Urothelium cell line (cell line): ENCODE measurements at regions not wholly inside any gene's neighbourhood (a gene's known extent, or its start where the extent isn't known, plus 50 kb on each side); places are given as distances from the start of the nearest gene placed in this dataset.

Experiments used
- DNase-seq: peaks from one replicate; pipeline ENCODE4 v3.0.0; 2011; ENCODE audit warnings: low spot score, mixed read lengths
- FAIRE-seq: peaks from 2 replicates; lab custom pipeline; 2011; peaks lifted over from hg19 to GRCh38; lab: Jason Lieb, UNC

DNA sequence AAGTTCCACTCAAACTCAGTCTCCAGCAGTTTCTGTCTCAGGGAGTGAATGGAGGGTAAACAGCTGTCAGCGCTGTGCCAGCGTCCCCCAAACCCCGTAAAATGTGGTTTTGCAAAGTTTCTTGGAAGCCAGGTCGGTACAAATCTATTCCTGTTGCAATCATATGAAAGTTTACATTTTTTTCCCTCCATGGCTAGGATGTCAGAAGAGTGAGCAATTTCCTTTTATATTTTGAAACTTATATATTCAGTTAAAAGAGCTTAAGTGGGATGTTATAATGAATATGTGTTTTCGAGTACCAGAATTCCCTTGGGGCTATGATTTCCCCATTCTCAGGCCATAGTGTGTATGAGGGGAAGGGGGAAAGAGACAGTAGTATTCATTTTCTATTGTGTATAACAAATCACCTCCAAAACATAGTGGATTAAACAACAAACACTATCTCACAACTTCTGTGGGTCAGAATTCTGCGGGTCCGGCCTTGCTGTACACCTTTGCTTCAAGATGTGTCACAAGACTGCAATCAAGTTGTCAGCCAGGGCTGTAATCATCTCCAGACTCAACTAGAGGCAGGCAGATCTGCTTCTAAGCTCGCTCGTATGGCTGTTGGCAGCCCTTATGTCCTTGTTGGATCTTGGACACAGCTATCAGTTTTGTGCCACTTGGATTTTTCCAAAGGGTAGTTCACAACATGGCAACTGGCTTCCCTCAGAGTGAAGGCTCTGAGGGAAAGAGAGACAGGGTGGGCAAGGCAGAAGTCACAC, 107.4 kb downstream of the SNX18 start:
- no peak for DNase-seq
- no peak for FAIRE-seq

DNA sequence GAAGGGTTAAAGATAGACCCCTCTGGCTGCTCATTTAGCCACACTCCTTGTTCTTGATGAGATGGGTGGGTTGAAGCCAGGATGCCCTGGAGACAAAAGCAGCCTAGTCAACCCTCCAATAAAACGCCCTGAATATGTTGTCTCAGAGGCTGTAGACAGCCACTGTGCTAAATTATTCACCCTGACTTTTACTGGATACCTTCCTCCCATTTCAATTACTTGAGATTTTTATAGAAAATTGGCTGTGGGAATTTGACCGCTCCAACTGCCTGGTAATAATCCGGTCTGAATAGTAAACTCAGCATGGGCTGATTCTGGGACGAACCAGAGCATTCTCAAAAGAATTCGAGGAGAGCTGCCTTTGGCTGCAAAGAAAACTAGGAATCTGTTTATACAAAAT, 104.2 kb downstream of the SNX18 start:
- DNase-seq (no peak), FAIRE-seq (no peak)

DNA sequence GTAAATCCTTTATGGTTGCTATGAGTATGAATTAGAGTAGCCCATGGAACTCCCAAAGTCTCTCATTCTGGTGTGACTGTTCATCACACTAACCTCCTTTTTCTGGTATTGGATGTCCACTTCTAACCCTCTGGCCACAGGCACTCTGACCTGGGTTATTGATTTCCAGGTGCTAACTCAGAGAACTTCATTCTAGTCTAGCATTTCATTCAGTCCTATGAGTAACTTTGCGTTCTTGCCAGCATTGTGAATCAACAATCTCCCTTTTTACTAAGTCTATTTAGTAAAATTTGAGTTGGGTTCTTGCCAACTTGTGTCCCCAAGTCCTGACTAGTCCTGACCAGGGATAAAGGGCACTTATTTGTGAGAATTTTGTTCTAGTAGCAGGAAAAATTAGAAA, 103.5 kb downstream of the SNX18 start:
- FAIRE-seq (no peak), DNase-seq (no peak)

DNA sequence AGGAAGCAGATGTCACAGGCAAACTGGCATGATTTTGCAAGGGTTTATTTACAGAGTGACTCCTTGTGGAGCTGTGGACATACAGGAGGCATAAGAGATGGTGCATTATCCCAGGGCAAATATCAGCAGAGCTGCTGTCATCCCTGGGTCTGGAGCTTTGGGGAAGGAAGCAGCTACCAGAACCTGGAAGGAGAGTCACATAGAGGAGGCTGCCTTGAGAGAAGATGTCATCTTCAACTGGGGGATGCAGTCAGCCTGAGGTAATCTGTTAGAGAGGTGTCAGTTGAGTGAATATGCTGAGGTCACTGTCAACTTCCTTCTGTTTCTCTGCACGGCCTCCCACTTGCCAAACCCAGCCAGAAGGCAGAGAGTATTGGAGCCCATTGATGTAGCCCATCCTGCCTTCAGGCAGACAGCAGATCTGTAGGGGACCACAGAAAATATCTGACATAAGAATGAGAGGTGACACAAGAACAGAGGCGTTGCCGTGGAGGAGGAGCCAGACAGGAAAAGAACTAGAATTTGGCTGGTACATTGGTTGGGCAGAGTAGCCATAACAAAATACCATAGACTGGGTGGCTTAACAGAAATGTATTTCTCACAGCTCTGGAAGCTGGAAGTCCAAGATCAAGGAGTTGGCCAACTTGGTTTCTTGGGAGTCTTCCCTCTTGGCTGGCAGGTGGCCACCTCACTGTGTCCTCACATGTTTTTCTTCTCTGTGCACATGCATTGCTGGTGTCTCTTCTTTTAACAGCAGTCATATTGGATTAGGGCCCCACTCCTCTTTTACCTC, 102.8 kb downstream of the SNX18 start:
- FAIRE-seq (no peak), DNase-seq (no peak)

DNA sequence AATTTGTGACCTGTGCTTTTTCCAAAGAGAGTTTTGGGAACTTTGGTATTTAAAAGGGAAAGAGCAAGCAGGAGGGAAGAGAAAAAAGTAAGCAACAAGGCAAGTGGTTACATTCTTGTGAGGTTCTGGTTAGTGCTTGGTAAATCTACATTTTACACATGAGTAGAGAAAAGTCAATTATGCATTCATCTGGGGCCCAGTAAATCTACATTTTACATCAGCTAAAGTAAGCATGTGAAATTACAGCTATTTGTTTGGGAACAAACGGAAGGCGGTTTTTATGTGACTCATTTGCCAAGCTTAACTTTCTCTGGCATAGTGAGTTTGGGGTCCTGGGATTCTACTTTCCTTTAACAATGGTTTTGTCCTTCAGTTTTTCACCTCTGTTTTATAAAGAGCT, 102.2 kb downstream of the SNX18 start:
- DNase-seq (no peak), FAIRE-seq (no peak)

DNA sequence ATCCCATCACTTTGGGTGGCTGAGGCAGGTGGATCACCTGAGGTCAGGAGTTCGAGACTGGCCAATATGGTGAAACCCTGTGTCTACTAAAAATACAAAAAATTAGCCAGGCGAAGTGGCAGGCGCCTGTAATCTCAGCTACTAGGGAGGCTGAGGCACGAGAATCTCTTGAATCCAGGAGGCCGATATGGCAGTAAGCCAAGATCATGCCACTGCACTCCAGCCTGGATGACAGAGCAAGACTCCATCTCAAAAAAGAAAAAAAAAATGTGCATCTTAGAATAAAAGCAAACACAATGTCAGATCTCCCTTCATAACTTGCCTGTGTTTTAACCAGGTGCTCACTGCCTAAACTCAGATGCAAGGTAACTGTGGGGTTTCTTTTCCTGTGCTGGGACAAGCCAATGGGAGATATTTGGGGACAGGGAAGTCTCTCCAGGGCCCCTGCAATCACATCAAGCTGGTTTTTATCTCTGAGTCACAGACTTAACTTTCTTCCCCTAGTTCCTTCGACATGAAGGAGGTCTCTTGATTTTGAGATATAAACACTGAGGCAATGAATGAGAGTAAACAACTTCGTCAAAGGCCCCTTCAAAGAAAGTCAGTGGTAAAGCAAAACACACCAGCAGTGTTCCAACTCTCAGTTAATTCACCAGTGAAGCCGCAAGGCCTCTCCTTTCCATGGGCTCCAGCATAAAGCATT, 99.1 kb downstream of the SNX18 start:
- DNase-seq (no peak), FAIRE-seq (no peak)

DNA sequence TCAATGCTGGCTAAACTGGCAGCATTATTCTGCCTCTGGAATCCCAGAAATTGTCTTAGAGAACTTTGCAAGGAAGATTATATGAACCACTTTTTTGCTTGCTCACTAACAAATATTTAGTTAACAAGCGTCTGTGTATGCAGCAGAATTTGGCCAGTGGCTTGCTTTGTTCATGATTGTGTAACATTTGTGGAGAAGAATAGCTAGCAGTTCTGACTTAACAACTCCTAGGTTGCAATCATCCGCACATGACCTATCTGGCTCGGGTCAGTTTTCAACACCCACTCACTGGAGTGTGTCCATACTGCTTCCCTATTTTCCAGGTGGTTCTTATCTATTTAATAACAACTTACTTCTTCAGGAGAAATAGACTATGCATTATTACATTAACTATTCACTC, 98.5 kb downstream of the SNX18 start:
- FAIRE-seq (no peak), DNase-seq (no peak)

DNA sequence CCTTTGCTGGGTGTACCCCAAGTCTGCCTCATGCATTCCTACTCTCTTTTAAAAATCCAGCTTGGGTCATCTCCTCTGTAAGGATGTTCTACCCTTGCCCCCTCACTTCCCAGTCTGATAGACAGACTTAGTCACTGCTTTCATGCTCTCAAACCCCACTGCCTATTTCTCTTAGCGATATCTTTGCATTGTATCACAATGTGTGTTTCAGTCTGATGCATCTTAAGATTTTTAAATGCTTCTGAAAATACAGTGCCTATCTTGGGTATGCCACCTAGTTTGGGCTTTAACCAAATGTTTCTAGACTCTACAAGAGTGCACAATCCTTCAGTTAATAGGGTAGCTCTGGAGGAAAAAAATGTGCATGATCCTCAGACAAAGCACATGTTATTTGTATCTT, 97.8 kb downstream of the SNX18 start:
- DNase-seq (no peak), FAIRE-seq (peak; percentile 40)

DNA sequence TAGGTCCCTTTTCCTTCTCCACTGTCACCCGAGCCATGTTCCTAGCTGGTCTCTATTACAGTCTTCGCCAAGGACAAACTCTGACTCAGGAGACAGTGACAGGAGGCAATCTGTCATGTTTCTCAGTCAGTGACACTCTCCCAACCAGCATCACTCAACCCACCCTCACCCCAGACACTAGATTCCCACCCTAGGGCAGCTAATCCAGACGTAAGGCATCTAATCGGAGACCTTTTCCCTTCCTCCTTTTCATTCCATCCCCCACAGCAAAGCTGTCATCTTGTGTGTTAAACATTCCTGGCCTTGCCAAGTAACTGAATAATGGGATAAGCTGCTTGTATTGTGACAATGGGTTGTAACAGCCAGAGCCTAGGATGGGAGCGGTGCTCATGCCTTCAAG, 95.2 kb downstream of the SNX18 start:
- FAIRE-seq, result peak; percentile 17
- DNase-seq, result no peak

DNA sequence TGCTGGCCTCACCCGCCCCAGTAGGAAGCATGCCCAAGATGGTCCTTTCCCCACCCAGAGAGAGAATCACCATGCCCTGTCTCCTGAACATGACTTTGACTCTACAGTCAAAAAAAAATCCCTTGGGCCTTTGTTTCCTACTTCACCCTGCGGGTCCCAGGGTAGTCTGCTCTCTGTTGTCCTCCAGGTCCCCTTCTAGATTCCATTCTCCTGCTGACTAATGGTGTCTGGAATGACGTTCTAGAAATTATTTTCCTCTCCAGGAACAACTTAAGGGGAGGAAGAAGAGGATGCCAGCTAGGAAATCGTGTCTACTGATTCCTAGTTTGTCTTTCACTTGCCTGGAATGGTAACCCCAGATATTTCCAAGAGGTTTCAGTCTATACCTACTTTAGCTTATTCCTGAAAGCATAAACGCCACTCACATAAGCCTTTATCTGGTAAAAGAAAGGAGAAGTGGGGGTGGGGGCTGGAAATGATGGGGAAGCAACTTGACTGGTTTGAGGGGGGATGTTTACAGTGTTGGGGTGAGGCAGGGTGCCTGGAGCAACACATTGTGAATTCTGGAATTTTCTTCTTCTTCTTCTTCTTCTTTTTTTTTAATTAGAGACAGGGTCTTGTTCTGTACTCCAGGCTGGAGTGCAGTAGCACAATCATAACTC, 93.9 kb downstream of the SNX18 start:
- FAIRE-seq (no peak), DNase-seq (peak; percentile 19)

DNA sequence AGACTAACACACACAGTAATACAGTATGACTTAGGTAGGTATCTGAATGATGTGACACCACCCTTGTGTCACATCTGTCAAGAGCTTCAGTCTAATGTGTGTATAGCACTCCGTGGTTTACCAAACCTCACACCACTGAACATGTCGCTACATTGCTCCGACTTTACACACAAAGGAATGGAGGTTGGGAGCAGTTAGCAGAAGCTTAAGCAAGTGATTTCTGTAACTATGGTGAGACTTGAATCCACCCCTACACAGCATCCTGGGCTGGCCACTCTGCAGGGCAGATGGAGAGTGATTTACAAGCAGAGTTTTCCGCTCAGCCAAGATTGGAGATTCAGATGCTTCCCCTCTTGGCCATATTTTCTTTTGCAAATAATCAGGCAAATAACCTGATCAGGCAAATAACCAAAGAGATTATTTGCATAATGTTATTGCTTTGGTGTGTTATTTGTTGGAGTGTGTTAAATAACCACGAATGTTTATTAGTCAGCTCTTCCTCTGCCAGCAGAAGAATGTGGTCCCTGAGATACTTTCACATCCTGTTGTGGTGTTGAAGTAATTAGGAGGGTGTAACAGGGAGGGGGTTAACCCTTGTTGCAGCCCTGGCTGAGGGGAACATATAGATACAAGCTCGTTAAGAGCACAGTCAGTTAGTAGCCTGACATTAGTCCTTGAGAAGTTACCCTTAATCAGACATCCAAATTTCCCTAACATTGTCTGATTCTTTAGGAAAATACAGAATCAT, 92.8 kb downstream of the SNX18 start:
- DNase-seq (no peak), FAIRE-seq (no peak)

DNA sequence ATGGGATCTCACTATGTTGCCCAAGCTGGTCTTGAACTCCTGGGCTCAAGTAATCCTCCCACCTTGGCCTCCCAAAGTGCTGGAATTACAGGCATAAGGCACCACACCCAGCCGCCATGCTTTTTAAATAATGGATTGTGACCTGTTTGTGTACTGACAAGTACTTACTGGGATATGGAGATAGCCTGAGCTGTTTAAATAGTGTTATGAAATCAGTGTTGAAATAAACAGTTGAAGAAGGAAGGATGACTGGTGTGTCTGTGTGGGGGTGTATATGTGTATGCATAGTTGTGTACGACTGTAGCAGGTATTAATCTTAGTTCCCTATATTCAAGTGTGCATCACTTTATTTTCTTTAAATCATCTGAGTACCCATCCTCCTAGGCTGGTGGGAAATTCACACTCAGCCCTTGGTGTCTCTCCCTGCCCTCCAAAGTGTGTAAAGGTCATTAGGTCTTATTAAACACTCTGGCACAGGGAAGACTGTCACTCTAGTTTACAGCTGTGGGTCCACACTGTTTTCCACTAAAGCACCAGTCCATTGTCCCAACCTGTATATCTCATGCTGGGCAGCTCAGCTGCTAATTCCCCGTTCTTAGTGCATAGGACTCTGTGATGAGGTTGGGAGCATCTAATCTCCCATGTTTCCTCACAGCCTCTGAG, 91.0 kb downstream of the SNX18 start:
- FAIRE-seq, result no peak

DNA sequence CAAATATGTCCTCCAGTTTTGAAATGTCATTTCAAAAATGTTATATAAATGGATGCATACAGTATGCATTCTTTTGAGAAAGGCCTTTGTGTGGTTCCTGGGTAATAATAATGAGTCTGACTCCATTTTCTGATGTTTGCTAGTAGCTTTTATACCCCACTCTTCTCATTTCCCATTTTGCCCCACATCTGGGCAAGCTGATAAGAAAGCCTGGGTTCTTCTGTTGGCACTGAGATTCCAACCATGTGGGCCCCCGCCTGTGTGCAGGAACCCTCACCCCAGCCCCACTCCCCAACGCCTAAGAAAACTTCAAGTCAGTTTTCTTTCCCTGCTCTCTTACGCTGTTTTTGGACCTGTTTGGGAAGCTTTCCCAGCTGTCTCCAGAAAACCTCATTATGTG, 89.4 kb downstream of the SNX18 start:
- FAIRE-seq, result no peak
- DNase-seq, result no peak

More for the DNA sequence above, 91.0 kb downstream of the SNX18 start:
- no peak for DNase-seq

DNA sequence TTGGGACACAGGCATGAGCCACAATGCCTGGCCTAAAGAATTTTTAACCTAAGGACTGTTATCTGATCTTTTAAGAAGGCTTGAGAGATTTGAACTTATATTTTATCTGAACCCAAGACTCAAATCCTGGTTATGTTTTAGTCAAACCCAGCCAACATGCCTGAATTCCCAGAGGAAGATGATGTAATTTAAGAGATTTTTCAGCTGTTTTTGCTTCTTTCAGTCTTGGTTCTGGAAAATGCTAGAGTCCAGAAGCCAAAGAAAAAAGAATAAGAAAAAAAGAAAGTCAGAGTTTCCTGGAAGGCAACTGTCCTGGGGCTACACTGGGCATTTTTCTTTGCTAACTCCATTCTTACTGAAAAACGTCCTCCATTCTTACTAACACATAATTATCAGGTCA, 85.8 kb downstream of the SNX18 start:
- FAIRE-seq (no peak), DNase-seq (no peak)

DNA sequence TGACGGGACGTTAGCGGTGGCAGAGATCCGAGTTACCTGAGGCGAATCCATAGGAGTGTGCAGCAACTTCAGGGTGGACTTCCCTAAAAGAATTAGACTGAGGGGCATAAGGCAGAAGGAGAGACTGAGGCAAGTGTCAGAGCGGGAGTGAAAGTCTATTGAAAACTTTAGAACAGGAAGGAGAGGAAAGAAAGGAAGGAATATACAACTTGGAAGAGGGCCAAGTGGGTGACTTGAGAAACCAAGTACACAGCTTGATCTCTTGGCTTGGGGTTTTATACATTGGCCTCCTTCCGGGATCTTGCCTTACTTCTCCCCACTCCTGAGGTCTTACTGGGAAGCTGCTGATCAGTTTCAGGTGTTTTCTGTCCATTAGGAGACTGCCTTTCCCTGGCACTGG, 84.9 kb downstream of the SNX18 start:
- DNase-seq (no peak), FAIRE-seq (no peak)

DNA sequence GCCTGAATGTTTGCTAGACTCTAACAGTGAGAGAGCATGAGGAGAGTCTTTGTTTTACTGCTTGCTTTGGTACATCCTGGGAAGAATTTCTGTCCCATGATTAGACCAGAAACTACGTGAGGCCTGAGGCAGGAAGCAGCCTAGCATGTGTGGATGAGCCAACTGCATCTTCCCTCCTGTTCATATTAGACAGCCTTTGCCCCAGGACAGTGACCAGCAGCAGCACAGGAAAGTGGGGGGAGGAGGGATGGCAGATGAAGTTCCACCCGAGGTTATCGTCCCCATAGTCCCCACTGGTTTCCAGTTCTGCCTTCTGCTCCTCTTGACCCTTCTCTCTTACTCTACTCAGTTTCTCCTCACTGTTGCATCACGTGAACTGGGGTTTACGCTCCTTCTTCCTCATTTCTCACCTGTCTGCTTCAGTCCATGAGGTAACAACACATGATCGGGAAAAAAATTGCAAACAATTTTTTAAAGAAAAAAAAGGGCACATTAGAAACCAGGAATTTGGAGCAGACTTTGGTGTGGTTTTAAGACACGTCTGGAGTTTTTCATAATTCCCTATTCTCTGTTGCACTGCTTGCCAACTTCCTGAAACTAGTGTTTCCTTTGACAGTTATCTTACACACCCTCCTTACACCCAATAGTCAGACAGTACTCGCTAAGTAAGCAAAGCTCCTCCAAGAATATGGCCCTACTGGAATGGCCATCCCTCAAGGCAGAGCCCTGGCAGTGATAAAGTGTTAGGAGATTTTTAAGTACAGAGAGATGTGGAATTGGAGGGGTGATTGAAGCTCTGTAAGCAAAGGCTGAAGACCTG, 84.1 kb downstream of the SNX18 start:
- DNase-seq (no peak), FAIRE-seq (no peak)
